ENCODE measurements at regions not wholly inside any gene's neighbourhood (a gene's known extent, or its start where the extent isn't known, plus 50 kb on each side); places are given as distances from the start of the nearest gene placed in this dataset.

DNA sequence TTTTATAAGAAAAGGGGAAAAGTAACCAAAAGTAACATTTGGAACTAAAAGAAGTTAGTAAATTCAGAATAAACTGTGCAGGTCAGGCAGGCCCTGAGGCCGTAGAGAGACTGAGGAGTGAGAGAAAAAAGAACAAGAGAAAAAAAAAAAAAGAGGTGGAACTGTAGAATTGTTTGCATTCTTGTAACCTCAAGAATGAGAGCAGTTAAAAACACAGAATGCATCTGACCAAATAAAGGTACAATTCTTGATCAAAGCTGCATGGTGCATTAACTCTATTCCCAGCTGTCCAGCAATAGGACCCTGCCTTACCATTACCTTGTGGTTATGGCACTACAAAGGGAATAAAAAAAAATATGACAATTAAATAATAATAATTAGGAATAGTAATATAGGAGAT, 170.1 kb upstream of the SEMA3A start:
- DNase-seq = no peak

DNA sequence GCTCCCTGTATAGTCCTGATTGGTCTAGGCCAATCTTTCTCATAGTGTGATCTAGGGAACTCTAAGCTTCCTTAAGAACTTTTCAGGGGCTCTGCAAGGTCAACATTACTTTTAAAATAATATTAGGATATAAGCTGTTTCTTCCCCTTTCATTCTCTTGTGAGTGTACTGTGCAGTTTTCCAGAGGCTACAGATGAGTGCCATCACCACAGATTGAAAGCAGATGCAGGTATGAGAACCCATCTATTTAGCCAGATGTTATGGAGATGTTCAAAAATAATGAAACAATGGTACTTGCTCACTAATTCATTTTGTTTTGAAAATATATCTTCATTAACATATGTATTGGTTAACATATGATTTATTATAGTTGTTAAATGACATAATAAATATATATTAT, 169.2 kb upstream of the SEMA3A start:
- no peak for DNase-seq

DNA sequence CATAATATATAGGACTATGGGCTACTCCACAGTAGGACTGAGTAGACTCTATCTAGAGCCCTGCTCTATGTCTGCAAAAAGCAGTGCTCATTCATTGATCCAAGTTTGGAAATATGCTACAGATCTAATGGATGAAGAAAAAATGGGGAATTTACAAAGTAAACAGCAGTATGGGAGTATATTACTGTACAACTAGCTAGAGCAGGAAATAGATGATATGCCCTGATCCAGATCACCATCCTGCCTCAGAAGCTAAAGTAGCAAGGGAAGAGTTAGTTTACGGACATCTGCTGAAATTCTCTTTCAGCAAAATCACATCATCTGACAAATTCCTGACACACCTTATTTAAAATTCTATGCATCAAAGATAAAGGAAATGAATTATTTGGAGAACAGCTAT, 168.2 kb upstream of the SEMA3A start:
- DNase-seq = no peak

DNA sequence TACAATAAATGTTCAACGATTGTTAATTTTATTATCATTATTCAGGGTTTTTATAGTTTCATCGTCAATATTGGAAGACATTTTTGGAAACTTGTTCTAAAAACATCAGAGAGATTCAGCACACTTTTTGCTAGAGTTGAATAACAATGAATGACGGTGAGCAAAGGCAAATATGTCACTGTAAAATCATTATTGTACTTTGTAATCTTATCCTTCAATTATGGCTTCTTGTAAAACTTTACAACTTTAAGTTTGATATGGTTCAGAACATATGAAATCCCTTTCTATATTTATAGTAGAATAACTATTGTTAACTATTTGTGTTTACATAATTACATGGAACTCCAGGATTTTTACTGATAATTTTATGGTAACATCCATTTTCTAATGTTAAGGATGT, 167.8 kb upstream of the SEMA3A start:
- no peak for DNase-seq

DNA sequence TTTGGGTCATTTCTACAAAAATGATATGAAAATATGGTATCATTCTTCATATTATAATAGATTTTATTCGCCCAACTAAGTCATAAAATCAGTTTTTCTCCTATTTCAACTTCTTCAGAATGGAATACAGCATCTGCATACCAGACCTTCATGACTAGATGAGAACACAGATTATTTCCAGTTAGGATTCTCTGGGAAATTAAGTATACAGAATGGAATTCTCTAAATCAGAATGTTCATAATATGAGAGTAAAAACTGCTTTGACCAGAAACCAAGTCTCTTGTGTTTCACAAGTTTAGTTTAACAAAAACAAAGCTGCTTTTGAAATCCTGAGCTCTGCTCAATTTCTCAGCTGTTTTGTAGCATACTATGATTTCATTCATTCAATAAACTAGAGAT, 160.3 kb upstream of the SEMA3A start:
- DNase-seq = no peak

DNA sequence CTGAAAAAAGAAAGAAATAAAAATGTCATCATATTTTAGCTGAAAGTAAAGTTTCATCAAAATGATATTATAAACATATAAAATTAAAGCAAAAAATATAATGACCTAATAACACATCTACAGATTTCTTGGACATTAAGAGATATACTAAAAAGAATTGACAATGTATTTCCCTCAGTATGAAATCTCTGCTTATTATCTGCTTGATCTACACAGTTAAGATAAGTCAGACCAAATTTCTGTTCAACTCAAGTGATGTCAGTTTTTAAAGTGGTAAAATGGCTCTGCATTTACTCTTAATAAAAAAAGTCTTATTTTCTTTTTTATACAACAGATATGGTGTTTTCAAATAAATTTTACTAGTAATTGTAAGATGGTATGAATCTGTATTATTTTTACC, 159.4 kb upstream of the SEMA3A start:
- DNase-seq = no peak

DNA sequence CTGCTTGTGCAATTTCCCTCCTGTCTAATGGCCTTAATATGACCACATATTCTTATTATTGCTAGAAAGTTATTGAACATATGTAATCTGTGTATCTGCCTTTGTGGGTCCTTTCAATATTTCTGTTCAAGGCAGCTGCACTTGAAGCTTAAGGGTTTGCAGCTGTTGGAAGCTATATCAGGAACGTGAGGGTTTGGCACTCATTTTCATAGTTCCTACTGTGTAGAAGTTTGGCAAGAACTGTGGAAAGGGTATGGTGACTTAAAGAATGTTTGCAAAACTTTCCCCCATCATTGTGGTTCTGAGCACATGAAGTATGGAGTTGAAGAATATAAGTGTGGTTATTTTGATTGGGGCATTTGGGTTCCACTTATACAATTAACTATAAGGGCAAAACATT, 144.7 kb upstream of the SEMA3A start:
- DNase-seq = no peak

DNA sequence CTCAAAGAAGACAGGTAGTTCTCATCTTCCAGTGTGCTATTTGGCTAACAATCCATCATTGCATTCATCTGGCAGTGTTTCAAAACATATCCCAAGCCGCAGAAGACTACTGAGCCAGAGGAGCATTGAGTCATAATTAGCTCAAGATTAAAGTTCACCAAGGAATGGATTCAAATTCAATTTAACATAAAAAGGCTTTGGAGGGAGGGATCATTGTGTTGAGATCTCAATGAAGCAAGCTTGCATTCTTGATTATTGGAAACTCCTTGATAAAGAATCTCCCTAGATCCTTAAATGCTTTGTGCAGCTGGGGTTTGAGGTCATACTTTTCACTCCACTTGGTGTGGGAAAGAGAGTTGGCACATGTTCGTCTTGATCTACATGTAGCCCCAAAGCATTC, 142.8 kb upstream of the SEMA3A start:
- DNase-seq = no peak

DNA sequence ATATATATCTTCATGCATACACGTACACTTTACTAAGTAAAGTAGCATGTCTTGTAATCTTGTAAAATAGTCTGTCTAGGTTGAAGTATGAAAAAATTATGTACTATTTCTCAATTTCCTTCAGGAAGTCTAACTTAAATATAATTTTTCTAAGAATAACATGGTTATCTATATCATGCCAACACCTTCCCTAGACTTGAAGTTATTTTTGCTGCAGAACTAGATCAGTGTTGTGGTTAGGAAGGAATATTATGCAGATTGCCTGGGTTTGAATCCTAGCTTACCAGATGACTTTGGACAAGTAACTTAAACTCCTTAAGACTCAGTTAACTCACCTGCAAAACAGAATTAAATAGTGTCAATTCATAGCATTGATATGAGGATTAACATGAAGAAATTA, 142.2 kb upstream of the SEMA3A start:
- no peak for DNase-seq

DNA sequence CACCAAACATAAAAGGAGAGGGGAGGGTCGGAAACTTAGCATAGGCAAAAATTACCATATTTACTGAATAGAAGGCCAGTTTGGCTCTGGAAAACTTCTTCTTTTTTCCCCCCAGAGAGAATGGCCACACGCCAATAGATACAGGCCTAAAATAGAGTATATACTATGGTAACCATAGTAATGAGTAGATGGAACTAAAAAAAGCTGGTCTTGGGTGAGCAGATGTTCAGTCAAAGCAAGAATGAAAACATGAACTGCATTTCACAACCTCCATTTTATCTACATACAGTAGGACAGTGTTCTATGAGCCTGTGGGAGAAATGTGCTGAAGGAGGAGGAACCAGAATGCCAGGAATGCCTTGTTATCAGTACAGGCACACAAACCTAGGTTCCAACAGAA, 141.7 kb upstream of the SEMA3A start:
- DNase-seq = no peak

DNA sequence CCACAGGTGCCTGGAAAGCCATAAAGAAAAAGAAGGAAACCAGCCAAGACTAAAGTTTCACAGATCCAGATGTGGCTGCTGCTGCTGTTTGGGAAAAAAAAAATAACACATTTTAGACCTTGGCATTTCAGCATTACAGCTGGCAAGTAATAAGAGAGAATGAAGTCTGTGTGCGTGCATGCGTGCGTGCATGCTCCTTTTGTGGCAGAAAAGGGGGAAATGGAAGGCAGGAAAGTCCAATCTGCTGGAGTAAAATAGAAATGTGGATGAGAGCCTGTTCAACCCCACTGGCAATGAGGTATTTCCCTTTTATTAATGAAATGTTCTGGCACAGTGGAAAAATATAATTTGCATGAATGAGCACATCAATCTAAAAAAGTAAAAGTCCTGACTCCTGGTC, 137.0 kb upstream of the SEMA3A start:
- no peak for DNase-seq

DNA sequence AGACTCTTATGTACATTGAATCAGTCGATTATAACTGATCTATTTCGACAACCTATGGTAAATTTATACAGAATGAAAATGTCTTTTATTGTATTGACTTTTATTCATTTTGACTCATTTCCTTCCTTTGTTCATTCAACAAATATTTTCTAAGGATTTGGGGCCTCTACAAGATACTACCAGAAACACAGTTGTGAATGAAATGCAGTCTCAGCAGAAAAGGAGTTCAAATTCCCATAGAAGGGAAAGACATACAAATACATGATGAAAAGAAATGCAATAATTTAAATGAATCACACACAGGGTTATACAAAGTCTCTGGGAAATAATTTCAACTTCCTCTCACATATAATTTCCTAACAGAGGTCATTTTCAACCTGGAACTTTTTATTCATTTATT, 134.0 kb upstream of the SEMA3A start:
- no peak for DNase-seq

DNA sequence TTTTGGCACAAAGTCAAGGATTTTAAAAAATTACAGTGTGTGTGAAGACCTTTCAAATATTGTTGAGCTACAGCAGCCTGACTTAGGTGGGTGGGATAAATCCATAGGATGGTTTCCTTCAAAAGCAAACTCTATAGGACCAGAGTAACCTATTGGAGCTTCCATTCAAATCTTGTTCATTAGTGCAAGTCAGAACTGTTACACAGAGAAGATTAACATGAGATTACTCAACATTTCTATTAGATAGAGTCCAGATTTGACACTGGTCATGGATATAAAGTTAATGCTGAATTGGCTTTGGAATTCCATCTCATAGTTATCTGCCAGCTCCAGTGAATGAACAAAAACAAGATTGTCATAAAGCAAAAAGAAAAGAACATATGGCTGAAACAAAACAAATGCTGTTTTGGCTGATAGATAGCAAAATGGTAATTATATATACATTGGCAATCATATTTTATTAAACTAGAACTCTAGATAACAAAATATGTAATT, 129.6 kb upstream of the SEMA3A start:
- DNase-seq = no peak

DNA sequence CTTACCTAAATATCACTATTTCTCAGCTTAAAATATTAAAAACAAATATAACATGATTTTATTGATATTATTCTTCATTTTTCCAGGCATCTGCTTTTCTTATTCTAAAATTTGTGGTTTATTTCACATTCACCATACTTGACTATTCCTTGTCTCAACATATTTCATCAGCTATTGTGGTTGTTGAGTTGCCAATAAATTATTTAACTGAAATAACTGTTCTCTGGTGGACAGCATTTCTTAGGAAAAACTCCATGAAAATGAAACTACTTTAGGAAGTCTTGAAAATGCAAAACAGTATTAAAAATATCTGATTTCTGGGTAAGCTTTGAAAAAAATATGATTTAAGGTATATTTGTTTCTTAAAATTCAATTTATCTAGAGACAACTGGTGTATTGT, 122.9 kb upstream of the SEMA3A start:
- DNase-seq = no peak

DNA sequence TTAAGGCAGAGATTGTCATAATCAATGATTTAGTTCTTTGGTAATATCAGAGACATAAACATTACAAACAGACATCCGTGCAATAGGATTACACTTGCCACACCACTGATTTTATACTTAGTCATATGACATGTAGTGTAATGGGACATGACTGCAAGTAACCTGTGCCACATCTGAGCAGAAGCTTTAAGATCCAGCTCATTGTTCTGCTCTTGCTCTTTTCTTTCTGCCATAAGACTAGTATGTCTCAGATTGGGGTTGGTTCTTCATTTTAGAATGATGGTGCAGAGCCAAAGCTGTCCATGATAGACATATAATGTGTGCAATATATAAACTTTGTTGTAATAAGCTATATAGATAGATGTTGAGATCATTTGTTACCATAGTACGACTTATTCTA, 119.7 kb upstream of the SEMA3A start:
- no peak for DNase-seq

DNA sequence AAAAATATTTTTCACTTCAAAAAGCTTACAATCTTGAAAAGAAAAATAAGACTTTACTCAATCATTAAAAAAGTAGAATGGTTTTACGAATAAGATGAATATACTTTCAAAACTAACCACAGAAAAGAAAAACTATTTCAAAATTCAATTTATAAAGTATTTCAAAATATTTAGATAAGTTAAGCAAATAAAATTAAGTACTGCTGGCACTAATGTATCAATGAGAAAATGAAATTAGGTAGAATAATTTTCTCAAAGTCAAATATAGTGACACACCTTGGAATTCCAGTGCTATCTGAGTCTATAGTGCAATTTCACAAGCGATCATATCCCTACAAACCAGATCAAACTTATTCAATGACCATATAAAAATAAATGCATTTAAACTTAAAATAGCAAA, 109.8 kb upstream of the SEMA3A start:
- no peak for DNase-seq

DNA sequence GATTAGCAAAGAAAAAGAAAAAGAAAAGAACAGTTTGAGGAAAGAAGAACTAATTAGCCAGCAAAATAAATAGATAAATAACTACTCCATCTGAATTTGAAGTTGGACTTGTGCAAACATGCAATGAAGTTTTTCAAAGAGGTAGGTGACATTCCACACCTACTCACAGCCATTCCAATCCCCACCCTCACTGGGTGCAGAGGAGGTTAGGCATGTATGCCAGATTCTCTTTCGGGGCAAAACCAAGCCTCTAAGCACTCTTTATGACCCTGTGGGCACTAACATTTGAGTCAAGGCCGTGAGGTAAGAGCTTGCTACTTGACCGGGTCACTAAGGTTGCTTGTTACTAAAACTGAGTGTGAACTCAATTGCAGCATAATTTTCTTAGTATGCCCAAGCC, 108.4 kb upstream of the SEMA3A start:
- no peak for DNase-seq

DNA sequence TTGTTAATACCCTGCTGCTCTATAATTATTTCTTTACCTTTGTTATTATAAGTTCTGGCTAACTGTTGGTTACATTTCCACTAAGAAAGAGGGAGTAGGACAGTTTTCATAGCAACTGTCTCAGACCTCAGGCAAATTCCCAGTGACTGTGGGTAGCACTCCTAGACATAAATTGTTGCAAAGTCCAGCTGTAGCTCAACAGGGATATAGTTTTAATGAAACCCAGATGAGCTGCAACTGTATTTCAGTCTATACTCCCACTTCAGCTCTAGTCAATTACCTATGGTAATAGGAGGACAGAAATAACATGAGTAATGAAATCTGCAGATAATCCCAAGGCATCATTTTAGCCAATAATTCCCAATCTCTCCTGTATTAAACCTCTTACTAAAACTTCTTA, 103.0 kb upstream of the SEMA3A start:
- no peak for DNase-seq

DNA sequence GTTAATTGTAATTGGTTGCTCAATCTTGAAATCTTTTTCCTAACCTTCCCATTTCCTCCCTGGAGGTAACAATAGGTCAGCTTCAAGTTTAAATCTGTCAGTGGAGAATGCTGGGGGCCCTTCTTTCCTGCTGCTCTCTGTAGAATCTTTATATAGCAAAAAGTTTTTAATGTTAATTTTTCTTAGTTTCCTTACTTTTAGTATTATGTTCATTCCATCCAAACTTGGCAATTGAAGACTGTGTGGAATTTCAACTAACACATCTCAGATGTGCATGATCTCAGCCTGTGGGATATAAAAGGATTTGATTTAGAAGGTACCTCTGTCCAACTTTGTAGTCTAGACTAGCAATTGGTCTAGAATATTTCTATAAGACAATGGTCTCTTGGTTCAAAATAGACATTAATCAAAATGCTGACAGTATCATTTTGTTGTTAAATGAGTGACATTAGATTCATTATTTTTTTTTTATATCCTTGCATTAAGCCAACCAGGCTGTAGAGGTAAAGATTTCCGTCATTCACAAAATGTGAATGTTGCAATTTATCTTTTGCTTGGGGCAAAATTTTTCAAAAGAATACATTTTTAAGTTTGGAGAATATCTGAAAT, 100.4 kb upstream of the SEMA3A start:
- DNase-seq = no peak

DNA sequence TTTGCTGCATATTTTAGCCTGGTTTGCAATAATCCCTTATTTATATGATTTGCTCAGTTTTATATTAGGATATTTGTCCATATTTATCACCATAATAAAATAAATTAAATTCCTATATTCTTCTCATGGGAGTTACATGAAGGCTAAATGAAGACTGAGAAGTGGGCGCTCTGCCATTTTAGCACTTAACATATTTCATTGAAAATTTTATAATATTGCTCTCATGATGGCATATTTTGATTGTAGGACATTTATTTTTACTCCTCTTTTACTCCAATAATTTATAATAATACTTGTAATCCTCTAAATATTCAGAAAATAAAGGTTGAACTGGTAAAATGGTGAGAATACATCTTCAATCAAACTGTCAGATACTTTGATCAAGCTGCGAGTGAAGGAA, 99.8 kb upstream of the SEMA3A start:
- no peak for DNase-seq

DNA sequence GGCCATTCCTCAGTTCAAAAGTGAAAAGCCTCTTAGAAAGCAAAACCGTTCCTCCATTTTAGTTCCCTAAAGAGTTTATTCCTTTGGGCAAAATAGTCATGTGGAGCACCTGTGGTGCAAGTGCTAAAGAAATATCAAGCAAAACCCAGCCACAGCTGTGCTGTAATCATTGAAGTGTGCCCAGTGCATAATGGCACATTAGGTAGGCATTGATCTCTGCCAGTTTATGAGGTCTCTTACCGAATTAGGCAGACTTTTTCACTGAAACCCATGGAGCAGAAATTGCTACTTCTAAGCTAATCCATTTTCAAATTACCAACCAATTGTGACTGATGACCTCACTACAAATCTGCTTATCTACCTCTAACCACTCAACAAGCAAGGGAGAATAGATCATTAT, 97.2 kb upstream of the SEMA3A start:
- no peak for DNase-seq

DNA sequence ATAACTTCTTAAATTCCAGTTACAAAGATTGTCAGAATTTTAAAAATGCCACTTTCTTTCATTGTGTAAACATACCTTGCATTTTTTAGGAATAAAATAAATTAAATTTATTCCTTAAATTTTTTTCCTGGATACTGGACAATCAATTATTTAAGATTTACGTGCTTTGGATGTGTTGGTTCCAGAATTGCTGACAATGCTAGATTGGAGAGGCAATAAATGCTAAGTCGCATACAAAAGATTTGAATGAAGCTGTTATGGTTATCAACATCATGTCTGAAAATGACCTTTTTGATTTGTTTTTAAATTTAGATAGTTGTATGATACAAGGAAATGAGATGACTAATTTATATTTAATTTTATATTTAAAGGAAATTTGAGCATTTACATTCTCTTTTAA, 89.2 kb upstream of the SEMA3A start:
- DNase-seq = no peak

DNA sequence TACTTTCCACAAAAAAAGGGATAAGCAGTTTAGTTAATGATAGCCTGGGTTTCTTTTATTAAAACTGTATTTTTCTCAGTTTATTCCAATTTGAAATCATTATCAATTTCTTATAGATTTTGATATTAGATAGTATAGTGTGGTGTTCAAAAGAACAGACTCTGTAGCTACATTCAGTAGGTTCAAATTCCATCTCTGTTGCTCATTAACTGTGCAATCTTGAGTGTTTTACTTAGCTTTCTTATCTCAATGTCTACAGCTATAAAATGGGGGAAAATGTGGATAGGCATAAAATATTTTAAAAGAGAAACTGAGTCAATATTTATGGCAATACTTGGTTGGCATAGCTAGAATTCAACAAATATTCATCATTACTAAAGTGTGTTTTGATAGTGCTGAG, 86.9 kb upstream of the SEMA3A start:
- DNase-seq = no peak

DNA sequence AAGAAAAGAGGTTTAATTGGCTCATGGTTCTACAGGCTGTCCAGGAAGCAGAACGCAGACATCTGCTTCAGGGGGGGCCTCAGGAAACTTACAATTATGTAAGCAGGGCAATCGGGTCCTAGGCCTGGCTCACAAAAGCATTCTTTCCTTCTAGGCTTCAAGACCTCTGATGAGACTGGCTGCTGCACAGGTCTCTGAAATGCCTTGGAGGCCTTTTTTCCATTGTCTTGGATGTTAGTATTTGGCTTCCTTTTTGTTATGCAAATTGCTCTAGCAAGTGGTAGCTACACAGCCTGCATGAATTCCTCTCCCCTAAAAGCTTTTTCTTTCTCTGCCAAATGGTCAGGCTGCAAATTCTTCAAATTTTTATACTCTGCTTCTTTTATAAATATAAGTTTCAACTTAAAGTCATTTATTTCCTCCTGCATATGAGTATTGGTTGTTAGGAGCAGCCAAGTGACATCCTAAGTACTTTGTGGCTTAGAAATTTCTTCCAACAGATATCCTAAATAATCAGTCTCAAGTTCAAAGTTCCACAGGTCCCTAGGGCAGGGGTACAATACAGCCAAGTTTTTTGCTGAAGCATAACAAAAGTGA, 83.1 kb upstream of the SEMA3A start:
- DNase-seq = no peak

DNA sequence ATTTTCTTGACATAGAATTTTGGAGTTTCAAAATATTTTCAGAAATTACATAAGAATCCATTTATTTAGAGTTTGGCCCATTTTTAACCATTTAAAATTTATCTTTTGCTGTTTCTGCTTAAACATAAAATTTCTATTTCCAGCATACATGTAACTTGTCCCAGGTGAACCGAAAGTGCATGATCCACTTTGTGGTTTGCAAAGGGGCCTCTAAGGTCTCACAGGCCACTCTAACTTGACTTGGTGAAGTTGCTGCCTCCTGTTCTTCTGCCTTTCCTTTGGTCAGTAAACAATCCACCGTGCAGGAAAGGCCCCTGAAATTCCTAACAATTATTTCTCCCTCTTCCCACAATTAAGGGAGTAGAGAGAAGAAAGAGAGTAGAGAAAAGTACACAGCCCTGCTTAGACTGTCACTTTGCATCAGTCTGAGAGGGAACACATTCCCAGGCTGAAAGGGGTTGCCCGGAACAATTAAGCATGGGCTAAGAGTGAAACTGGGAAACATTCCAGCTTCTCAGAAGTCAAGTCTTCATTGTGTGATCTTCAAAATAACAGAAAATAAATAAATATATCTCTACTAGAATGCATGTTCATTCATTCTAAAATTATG, 79.5 kb upstream of the SEMA3A start:
- no peak for DNase-seq

All from activated CD4-positive, alpha-beta T cell treated with anti-CD3 and anti-CD28 coated beads, Interleukin-2, amount 50 U/mL, for 16 hours (primary cell).